GM19328 (cell line): ENCODE measurements at regions not wholly inside any gene's neighbourhood (a gene's known extent, or its start where the extent isn't known, plus 50 kb on each side); places are given as distances from the start of the nearest gene placed in this dataset.
"Not testable (repeated sequence)": the region's sequence is repeated elsewhere in the genome, so short reads cannot be mapped to it uniquely, and the experiment has no call there.

Source experiments
- ATAC-seq: cut with Tn5 transposase; IDR thresholded peaks from one replicate; pipeline ENCODE4 v1.9.1; 2021; ENCODE audit warnings: mild to moderate bottlenecking, moderate library complexity; ENCODE audit not compliant: unreplicated experiment

GRCh38 chr4:105023668-105024055 lies 123.0 kb upstream of the TET2 start:
- ATAC-seq = no peak

- ATAC-seq = no peak
Observed at GRCh38 chr4:105025263-105026017, 121.2 kb upstream of the TET2 start.

- no peak for ATAC-seq
Observed at GRCh38 chr4:105036991-105037390, 109.7 kb upstream of the TET2 start.

- ATAC-seq = no peak
Observed at GRCh38 chr4:105042451-105042850, 104.2 kb upstream of the TET2 start.

GRCh38 chr4:105050896-105051295 lies 95.8 kb upstream of the TET2 start:
- ATAC-seq = no peak

GRCh38 chr4:105057370-105058105 lies 89.1 kb upstream of the TET2 start:
- ATAC-seq = no peak

GRCh38 chr4:105058177-105058812 lies 88.4 kb upstream of the TET2 start:
- ATAC-seq = no peak

GRCh38 chr4:105059337-105059736 lies 87.3 kb upstream of the TET2 start:
- ATAC-seq = no peak

GRCh38 chr4:105060628-105061027 lies 86.0 kb upstream of the TET2 start:
- peak; percentile 91 for ATAC-seq

GRCh38 chr4:105061136-105061696 lies 85.5 kb upstream of the TET2 start:
- peak; percentile 5 for ATAC-seq

GRCh38 chr4:105061731-105062130 lies 84.9 kb upstream of the TET2 start:
- ATAC-seq = no peak

- no peak for ATAC-seq
Observed at GRCh38 chr4:105066401-105066800, 80.3 kb upstream of the TET2 start.

- no peak for ATAC-seq
Observed at GRCh38 chr4:105067431-105067830, 79.2 kb upstream of the TET2 start.

GRCh38 chr4:105067946-105068345 lies 78.7 kb upstream of the TET2 start:
- ATAC-seq = no peak

GRCh38 chr4:105068516-105068915 lies 78.2 kb upstream of the TET2 start:
- no peak for ATAC-seq

- ATAC-seq = not testable (repeated sequence)
Observed at GRCh38 chr4:105072095-105072494, 74.6 kb upstream of the TET2 start.

- ATAC-seq = no peak
Observed at GRCh38 chr4:105074097-105074496, 72.6 kb upstream of the TET2 start.

- no peak for ATAC-seq
Observed at GRCh38 chr4:105075045-105075444, 71.6 kb upstream of the TET2 start.

GRCh38 chr4:105088110-105088879 lies 58.4 kb upstream of the TET2 start:
- no peak for ATAC-seq

GRCh38 chr4:105092356-105092755 lies 54.3 kb upstream of the TET2 start:
- no peak for ATAC-seq

- ATAC-seq = no peak
Observed at GRCh38 chr4:105092768-105093167, 53.9 kb upstream of the TET2 start.
